ENCODE measurements at regions not wholly inside any gene's neighbourhood (a gene's known extent, or its start where the extent isn't known, plus 50 kb on each side); places are given as distances from the start of the nearest gene placed in this dataset.

DNA sequence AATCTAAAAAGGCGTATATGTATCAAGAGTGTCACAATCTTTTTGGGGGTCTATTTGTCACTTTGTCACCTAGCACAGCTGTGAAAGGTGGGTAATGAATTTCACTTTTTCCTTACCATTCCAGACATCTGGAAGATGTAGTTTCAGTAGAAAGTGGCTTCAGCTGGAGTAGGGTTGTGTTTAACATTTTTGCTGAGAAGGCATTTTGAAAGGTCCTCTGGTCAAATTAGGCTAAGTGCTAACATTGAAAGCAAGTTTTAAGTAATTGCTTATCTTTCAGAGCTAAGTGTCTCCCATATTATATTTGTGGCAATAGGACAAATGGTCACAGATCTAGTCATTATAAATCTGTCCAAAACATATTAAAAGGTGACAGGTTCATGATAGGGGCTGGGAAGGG is 542.1 kb upstream of the SPHKAP start:
- Histone ChIP-seq H3K27me3 (no peaks in the 10 kb centered on the region), H3K4me3 (no peak overlapping the region), H3K9me3 (no peaks in the 10 kb centered on the region), H3K27ac (no peak overlapping the region), H3K4me1 (no peaks in the 10 kb centered on the region), H3K36me3 (no peaks in the 10 kb centered on the region)
- 87 to 94% methylated on average over 1 of the region's 1 CpG for WGBS, 2 donors
- TF ChIP-seq EP300 (IDR thresholded peaks at IDR 0.05) (no peak), POLR2AphosphoS5 (IDR thresholded peaks at IDR 0.05) (no peak), POLR2A (IDR thresholded peaks at IDR 0.05) (no peak)
- TF ChIP-seq, protein P1, sequence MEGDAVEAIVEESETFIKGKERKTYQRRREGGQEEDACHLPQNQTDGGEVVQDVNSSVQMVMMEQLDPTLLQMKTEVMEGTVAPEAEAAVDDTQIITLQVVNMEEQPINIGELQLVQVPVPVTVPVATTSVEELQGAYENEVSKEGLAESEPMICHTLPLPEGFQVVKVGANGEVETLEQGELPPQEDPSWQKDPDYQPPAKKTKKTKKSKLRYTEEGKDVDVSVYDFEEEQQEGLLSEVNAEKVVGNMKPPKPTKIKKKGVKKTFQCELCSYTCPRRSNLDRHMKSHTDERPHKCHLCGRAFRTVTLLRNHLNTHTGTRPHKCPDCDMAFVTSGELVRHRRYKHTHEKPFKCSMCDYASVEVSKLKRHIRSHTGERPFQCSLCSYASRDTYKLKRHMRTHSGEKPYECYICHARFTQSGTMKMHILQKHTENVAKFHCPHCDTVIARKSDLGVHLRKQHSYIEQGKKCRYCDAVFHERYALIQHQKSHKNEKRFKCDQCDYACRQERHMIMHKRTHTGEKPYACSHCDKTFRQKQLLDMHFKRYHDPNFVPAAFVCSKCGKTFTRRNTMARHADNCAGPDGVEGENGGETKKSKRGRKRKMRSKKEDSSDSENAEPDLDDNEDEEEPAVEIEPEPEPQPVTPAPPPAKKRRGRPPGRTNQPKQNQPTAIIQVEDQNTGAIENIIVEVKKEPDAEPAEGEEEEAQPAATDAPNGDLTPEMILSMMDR (IDR thresholded peaks at IDR 0.05), result no peak
- ATAC-seq (ENCODE audit: low FRiP score in 2 of 2) (no peak), DNase-seq (no peak)

DNA sequence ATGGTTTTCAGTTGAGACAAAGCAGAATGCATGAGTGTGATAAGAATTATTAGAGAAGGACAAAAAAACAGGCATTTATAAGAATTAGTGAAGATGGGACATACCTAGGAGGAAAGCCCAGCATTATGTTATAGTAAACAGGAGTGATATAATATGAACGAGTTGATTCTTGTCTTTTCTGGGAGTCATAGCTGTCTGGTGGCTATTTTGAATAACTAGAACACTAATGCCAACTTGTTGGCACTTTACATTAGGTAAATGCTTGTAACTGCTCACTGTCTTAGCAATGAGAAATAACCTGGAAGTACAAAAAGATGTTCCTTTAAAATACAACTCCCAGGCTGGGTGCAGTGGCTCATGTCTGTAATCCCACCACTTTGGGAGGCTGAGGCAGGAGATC is 540.8 kb upstream of the SPHKAP start:
- H3K27me3 ChIP-seq, result no peaks in the 10 kb centered on the region
- DNase-seq (no peak), ATAC-seq (ENCODE audit: low FRiP score in 2 of 2) (no peak)
- 50 to 66% methylated on average over 1 of the region's 1 CpG for WGBS, 2 donors
- H3K27ac ChIP-seq, result no peak overlapping the region
- no peaks in the 10 kb centered on the region for H3K4me1 ChIP-seq
- TF ChIP-seq, protein P1 (IDR thresholded peaks at IDR 0.05), result no peak
- TF ChIP-seq POLR2AphosphoS5 (IDR thresholded peaks at IDR 0.05), result no peak
- no peak for TF ChIP-seq EP300 (IDR thresholded peaks at IDR 0.05)
- TF ChIP-seq POLR2A (IDR thresholded peaks at IDR 0.05), result no peak
- H3K36me3 ChIP-seq, result no peaks in the 10 kb centered on the region
- no peaks in the 10 kb centered on the region for H3K9me3 ChIP-seq
- no peak overlapping the region for H3K4me3 ChIP-seq

GRCh38 chr2:228720895-228721294 is 539.4 kb upstream of the SPHKAP start:
- WGBS, 2 donors, result 89 to 94% methylated on average over 1 of the region's 1 CpG
- ATAC-seq (ENCODE audit: low FRiP score in 2 of 2) (no peak), DNase-seq (no peak)
- no peak overlapping the region for H3K4me3 ChIP-seq
- no peaks in the 10 kb centered on the region for H3K36me3 ChIP-seq
- no peak for TF ChIP-seq POLR2A (IDR thresholded peaks at IDR 0.05)
- TF ChIP-seq, protein P1 (IDR thresholded peaks at IDR 0.05), result no peak
- TF ChIP-seq EP300 (IDR thresholded peaks at IDR 0.05), result no peak
- no peak for TF ChIP-seq POLR2AphosphoS5 (IDR thresholded peaks at IDR 0.05)
- H3K9me3 ChIP-seq, result no peaks in the 10 kb centered on the region
- no peaks in the 10 kb centered on the region for H3K4me1 ChIP-seq
- no peak overlapping the region for H3K27ac ChIP-seq
- H3K27me3 ChIP-seq, result no peaks in the 10 kb centered on the region

- ATAC-seq (ENCODE audit: low FRiP score in 2 of 2), result no peak
- no peak overlapping the region for H3K27ac ChIP-seq
- no peaks in the 10 kb centered on the region for H3K27me3 ChIP-seq
- H3K36me3 ChIP-seq, result no peaks in the 10 kb centered on the region
- peaks cover 0 to 7% (median 2%) of the 10 kb centered on the region in 4 donors for H3K9me3 ChIP-seq
- TF ChIP-seq EP300 (IDR thresholded peaks at IDR 0.05) (no peak), POLR2AphosphoS5 (IDR thresholded peaks at IDR 0.05) (no peak), POLR2A (IDR thresholded peaks at IDR 0.05) (no peak)
- H3K4me1 ChIP-seq, result no peaks in the 10 kb centered on the region
- no peak for DNase-seq
- no peak overlapping the region for H3K4me3 ChIP-seq
- 76% methylated on average over 2 of the region's 2 CpGs for WGBS, 2 donors
Observed at GRCh38 chr2:228709788-228710371, 528.4 kb upstream of the SPHKAP start.

GRCh38 chr2:228707846-228708245 is 526.4 kb upstream of the SPHKAP start:
- ATAC-seq (ENCODE audit: low FRiP score in 2 of 2), result no peak
- Histone ChIP-seq H3K9me3 (no peaks in the 10 kb centered on the region), H3K27me3 (no peaks in the 10 kb centered on the region), H3K27ac (no peak overlapping the region), H3K4me1 (no peaks in the 10 kb centered on the region), H3K4me3 (no peak overlapping the region), H3K36me3 (no peaks in the 10 kb centered on the region)
- no peak for TF ChIP-seq POLR2A (IDR thresholded peaks at IDR 0.05)
- TF ChIP-seq, protein P1 (IDR thresholded peaks at IDR 0.05), result no peak
- TF ChIP-seq POLR2AphosphoS5 (IDR thresholded peaks at IDR 0.05), result no peak
- TF ChIP-seq EP300 (IDR thresholded peaks at IDR 0.05), result no peak
- 82 to 92% methylated on average over 3 of the region's 3 CpGs for WGBS, 2 donors
- DNase-seq, result no peak
